ENCODE measurements at regions not wholly inside any gene's neighbourhood (a gene's known extent, or its start where the extent isn't known, plus 50 kb on each side); places are given as distances from the start of the nearest gene placed in this dataset.

GRCh38 chr1:47562147-47562546 is 124.3 kb downstream of the FOXD2 start:
- H3K27me3 ChIP-seq (ENCODE audit: control insufficient read depth, insufficient read depth, low read length), result no peaks in the 10 kb centered on the region

GRCh38 chr1:47562799-47563198 is 125.0 kb downstream of the FOXD2 start:
- H3K4me1 ChIP-seq (ENCODE audit: control insufficient read depth, insufficient read depth, low read length), result peaks cover 5% of the 10 kb centered on the region; the same call in 1 of the 2 replicates
- DNase-seq (ENCODE audit: low read depth, low spot score), result no peak
- WGBS (ENCODE audit: insufficient coverage, insufficient read length), result no CpG with 5 or more reads among the region's 1 CpG

More at GRCh38 chr1:47562147-47562546, 124.3 kb downstream of the FOXD2 start:
- Histone ChIP-seq H3K4me1 (ENCODE audit: control insufficient read depth, insufficient read depth, low read length) (peaks cover 5% of the 10 kb centered on the region; the same call in 1 of the 2 replicates), H3K36me3 (ENCODE audit: control insufficient read depth, insufficient read depth, low read length) (no peaks in the 10 kb centered on the region), H3K27ac (ENCODE audit: low read length) (no peak overlapping the region), H3K9me3 (ENCODE audit: control insufficient read depth, insufficient read depth, low read length) (no peaks in the 10 kb centered on the region), H3K4me3 (ENCODE audit: low read length) (no peak overlapping the region)
- no CpG with 5 or more reads among the region's 1 CpG for WGBS (ENCODE audit: insufficient coverage, insufficient read length)
- DNase-seq (ENCODE audit: low read depth, low spot score), result no peak

DNA sequence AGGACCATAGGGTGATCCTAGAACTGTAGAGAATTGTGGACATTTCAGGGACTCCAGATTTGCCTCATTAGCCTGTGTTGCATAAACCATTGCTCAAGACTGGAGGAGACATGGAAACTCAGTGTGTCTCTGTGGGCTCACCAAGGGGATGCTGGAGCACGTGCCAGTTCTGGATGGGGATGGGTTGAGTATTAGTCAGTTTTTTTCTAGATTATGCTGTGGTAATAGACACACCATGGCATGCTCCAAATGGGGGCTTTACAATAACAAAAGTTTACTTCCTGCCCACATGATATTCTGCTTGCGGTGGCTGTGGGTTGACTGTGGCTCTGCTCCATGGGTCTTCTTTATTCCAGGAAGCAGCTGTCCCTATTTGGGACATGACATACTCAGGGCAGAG is 125.4 kb downstream of the FOXD2 start:
- WGBS (ENCODE audit: insufficient coverage, insufficient read length), result no CpG with 5 or more reads among the region's 2 CpGs
- Histone ChIP-seq H3K4me1 (ENCODE audit: control insufficient read depth, insufficient read depth, low read length) (peaks cover 5% of the 10 kb centered on the region; the same call in 1 of the 2 replicates), H3K4me3 (ENCODE audit: low read length) (no peak overlapping the region), H3K27me3 (ENCODE audit: control insufficient read depth, insufficient read depth, low read length) (no peaks in the 10 kb centered on the region), H3K9me3 (ENCODE audit: control insufficient read depth, insufficient read depth, low read length) (no peaks in the 10 kb centered on the region), H3K36me3 (ENCODE audit: control insufficient read depth, insufficient read depth, low read length) (no peaks in the 10 kb centered on the region), H3K27ac (ENCODE audit: low read length) (no peak overlapping the region)
- no peak for DNase-seq (ENCODE audit: low read depth, low spot score)

More at GRCh38 chr1:47562799-47563198, 125.0 kb downstream of the FOXD2 start:
- H3K27me3 ChIP-seq (ENCODE audit: control insufficient read depth, insufficient read depth, low read length), result no peaks in the 10 kb centered on the region
- no peaks in the 10 kb centered on the region for H3K9me3 ChIP-seq (ENCODE audit: control insufficient read depth, insufficient read depth, low read length)
- H3K27ac ChIP-seq (ENCODE audit: low read length), result no peak overlapping the region
- no peaks in the 10 kb centered on the region for H3K36me3 ChIP-seq (ENCODE audit: control insufficient read depth, insufficient read depth, low read length)
- H3K4me3 ChIP-seq (ENCODE audit: low read length), result no peak overlapping the region

DNA sequence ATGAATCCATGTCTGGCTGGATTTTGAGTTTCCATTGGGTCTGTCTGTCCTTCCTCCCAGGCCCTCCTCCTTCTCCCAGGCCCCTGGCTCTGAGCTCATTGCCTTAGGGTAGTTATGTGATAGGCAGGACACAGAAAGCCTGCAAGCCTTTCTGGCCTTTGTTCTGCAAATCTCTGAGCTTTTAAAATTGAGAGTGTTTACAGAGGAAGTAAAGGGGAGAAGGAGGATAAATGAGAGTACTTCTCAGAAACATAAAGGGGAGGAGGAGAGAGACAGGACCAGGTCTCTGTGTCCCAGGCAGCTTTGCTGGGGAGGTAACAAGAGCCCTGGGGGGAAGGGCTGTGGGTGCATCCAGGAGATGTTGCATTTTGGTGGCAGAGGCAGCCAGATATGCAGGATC is 126.7 kb downstream of the FOXD2 start:
- DNase-seq (ENCODE audit: low read depth, low spot score), result no peak

DNA sequence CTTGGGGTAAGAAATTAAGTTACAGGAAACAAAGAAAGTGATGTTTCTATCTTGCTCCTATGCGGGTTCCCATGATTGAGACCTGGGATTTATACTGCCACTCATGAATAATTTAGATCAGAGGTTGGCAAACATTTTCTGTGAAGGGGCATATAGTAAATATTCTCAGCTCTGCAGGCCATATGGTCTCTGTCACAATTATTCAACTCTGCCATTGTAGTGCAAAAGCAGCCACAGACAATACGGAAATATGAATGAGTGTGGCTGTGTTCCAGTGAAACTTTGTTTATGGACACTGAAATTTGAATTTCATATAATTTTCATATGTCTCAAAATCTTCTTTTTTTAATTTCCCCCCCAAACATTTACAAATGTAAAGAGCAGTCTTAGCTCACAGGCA is 127.2 kb downstream of the FOXD2 start:
- H3K36me3 ChIP-seq (ENCODE audit: control insufficient read depth, insufficient read depth, low read length), result no peaks in the 10 kb centered on the region
- H3K27me3 ChIP-seq (ENCODE audit: control insufficient read depth, insufficient read depth, low read length), result no peaks in the 10 kb centered on the region
- no peaks in the 10 kb centered on the region for H3K9me3 ChIP-seq (ENCODE audit: control insufficient read depth, insufficient read depth, low read length)
- no peak overlapping the region for H3K4me3 ChIP-seq (ENCODE audit: low read length)
- DNase-seq (ENCODE audit: low read depth, low spot score), result no peak
- H3K27ac ChIP-seq (ENCODE audit: low read length), result no peak overlapping the region
- WGBS (ENCODE audit: insufficient coverage, insufficient read length), result no CpG with 5 or more reads among the region's 2 CpGs
- peaks cover 5% of the 10 kb centered on the region; the same call in 1 of the 2 replicates for H3K4me1 ChIP-seq (ENCODE audit: control insufficient read depth, insufficient read depth, low read length)

More for the DNA sequence above, 126.7 kb downstream of the FOXD2 start:
- H3K27me3 ChIP-seq (ENCODE audit: control insufficient read depth, insufficient read depth, low read length), result no peaks in the 10 kb centered on the region
- no peaks in the 10 kb centered on the region for H3K9me3 ChIP-seq (ENCODE audit: control insufficient read depth, insufficient read depth, low read length)
- H3K4me1 ChIP-seq (ENCODE audit: control insufficient read depth, insufficient read depth, low read length), result peaks cover 5% of the 10 kb centered on the region; the same call in 1 of the 2 replicates
- H3K27ac ChIP-seq (ENCODE audit: low read length), result no peak overlapping the region
- no peak overlapping the region for H3K4me3 ChIP-seq (ENCODE audit: low read length)
- H3K36me3 ChIP-seq (ENCODE audit: control insufficient read depth, insufficient read depth, low read length), result no peaks in the 10 kb centered on the region

DNA sequence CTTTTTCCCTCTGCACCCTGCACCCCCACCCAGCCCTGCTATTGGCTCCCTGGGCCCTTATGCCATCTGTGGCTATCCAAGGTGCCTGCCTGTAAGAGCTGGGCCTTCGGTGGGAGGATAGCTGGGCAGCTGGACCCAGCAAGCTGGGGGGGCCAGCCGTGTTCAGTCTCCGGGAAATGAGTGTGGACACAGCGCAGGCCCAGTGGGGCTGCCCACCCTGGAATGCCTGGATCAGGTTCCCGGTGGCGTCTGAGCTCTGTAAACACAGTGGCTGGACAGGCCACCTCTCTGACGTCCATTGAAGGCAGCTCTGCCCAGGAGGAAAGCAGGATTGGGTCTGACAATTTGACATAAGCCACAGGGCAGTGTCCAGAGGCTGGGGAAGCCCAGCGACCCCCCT is 127.8 kb downstream of the FOXD2 start:
- Histone ChIP-seq H3K27ac (ENCODE audit: low read length) (no peak overlapping the region), H3K4me1 (ENCODE audit: control insufficient read depth, insufficient read depth, low read length) (peaks cover 7% of the 10 kb centered on the region), H3K36me3 (ENCODE audit: control insufficient read depth, insufficient read depth, low read length) (no peaks in the 10 kb centered on the region), H3K4me3 (ENCODE audit: low read length) (no peak overlapping the region), H3K9me3 (ENCODE audit: control insufficient read depth, insufficient read depth, low read length) (no peaks in the 10 kb centered on the region), H3K27me3 (ENCODE audit: control insufficient read depth, insufficient read depth, low read length) (no peaks in the 10 kb centered on the region)
- WGBS (ENCODE audit: insufficient coverage, insufficient read length), result no CpG with 5 or more reads among the region's 8 CpGs
- no peak for DNase-seq (ENCODE audit: low read depth, low spot score)

- no peak overlapping the region for H3K27ac ChIP-seq (ENCODE audit: low read length)
- peaks cover 10% of the 10 kb centered on the region for H3K4me1 ChIP-seq (ENCODE audit: control insufficient read depth, insufficient read depth, low read length)
- H3K4me3 ChIP-seq (ENCODE audit: low read length), result no peak overlapping the region
- H3K9me3 ChIP-seq (ENCODE audit: control insufficient read depth, insufficient read depth, low read length), result no peaks in the 10 kb centered on the region
- H3K27me3 ChIP-seq (ENCODE audit: control insufficient read depth, insufficient read depth, low read length), result no peaks in the 10 kb centered on the region
- no CpG with 5 or more reads among the region's 5 CpGs for WGBS (ENCODE audit: insufficient coverage, insufficient read length)
- H3K36me3 ChIP-seq (ENCODE audit: control insufficient read depth, insufficient read depth, low read length), result no peaks in the 10 kb centered on the region
- DNase-seq (ENCODE audit: low read depth, low spot score), result no peak
Observed at GRCh38 chr1:47568763-47569162, 130.9 kb downstream of the FOXD2 start.

- no peaks in the 10 kb centered on the region for H3K36me3 ChIP-seq (ENCODE audit: control insufficient read depth, insufficient read depth, low read length)
- no peaks in the 10 kb centered on the region for H3K9me3 ChIP-seq (ENCODE audit: control insufficient read depth, insufficient read depth, low read length)
- H3K27me3 ChIP-seq (ENCODE audit: control insufficient read depth, insufficient read depth, low read length), result no peaks in the 10 kb centered on the region
- no CpG with 5 or more reads among the region's 5 CpGs for WGBS (ENCODE audit: insufficient coverage, insufficient read length)
- H3K4me3 ChIP-seq (ENCODE audit: low read length), result no peak overlapping the region
- no peak for DNase-seq (ENCODE audit: low read depth, low spot score)
- H3K27ac ChIP-seq (ENCODE audit: low read length), result no peak overlapping the region
- H3K4me1 ChIP-seq (ENCODE audit: control insufficient read depth, insufficient read depth, low read length), result peaks cover 7% of the 10 kb centered on the region
Observed at GRCh38 chr1:47569261-47569660, 131.4 kb downstream of the FOXD2 start.

GRCh38 chr1:47569681-47570470 is 132.0 kb downstream of the FOXD2 start:
- Histone ChIP-seq H3K9me3 (ENCODE audit: control insufficient read depth, insufficient read depth, low read length) (no peaks in the 10 kb centered on the region), H3K27ac (ENCODE audit: low read length) (no peak overlapping the region), H3K27me3 (ENCODE audit: control insufficient read depth, insufficient read depth, low read length) (no peaks in the 10 kb centered on the region), H3K4me3 (ENCODE audit: low read length) (no peak overlapping the region), H3K36me3 (ENCODE audit: control insufficient read depth, insufficient read depth, low read length) (no peaks in the 10 kb centered on the region), H3K4me1 (ENCODE audit: control insufficient read depth, insufficient read depth, low read length) (peaks cover 6% of the 10 kb centered on the region)
- no peak for DNase-seq (ENCODE audit: low read depth, low spot score)
- WGBS (ENCODE audit: insufficient coverage, insufficient read length), result no CpG with 5 or more reads among the region's 9 CpGs

- no peak overlapping the region for H3K27ac ChIP-seq (ENCODE audit: low read length)
- no CpG with 5 or more reads among the region's 5 CpGs for WGBS (ENCODE audit: insufficient coverage, insufficient read length)
- H3K36me3 ChIP-seq (ENCODE audit: control insufficient read depth, insufficient read depth, low read length), result no peaks in the 10 kb centered on the region
Observed at GRCh38 chr1:47571161-47571560, 133.3 kb downstream of the FOXD2 start.

DNA sequence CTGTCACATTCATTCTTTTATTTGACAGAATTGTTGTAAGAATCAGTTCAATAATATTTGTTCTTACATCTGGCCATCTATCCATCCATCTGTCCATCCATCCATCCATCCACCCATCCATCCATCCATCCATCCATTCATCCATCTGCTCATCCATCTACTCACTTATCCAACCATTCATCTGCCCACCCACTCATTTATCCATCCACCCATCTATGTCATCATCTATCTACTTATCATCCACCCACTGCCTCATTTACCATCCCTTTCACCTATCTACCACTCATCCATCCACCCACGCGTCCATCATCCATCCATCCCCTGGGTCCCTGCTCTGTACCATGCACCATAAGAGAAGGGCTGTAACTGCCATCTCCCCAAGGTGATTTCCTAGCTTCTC is 134.1 kb downstream of the FOXD2 start:
- H3K27ac ChIP-seq (ENCODE audit: low read length), result no peak overlapping the region
- peaks cover 5% of the 10 kb centered on the region for H3K4me1 ChIP-seq (ENCODE audit: control insufficient read depth, insufficient read depth, low read length)
- no peaks in the 10 kb centered on the region for H3K9me3 ChIP-seq (ENCODE audit: control insufficient read depth, insufficient read depth, low read length)
- WGBS (ENCODE audit: insufficient coverage, insufficient read length), result 100% methylated on average over 2 of the region's 2 CpGs
- no peak overlapping the region for H3K4me3 ChIP-seq (ENCODE audit: low read length)
- no peaks in the 10 kb centered on the region for H3K27me3 ChIP-seq (ENCODE audit: control insufficient read depth, insufficient read depth, low read length)
- no peaks in the 10 kb centered on the region for H3K36me3 ChIP-seq (ENCODE audit: control insufficient read depth, insufficient read depth, low read length)
- no peak for DNase-seq (ENCODE audit: low read depth, low spot score)

More at GRCh38 chr1:47571161-47571560, 133.3 kb downstream of the FOXD2 start:
- Histone ChIP-seq H3K27me3 (ENCODE audit: control insufficient read depth, insufficient read depth, low read length) (no peaks in the 10 kb centered on the region), H3K4me3 (ENCODE audit: low read length) (no peak overlapping the region), H3K4me1 (ENCODE audit: control insufficient read depth, insufficient read depth, low read length) (peaks cover 5% of the 10 kb centered on the region), H3K9me3 (ENCODE audit: control insufficient read depth, insufficient read depth, low read length) (no peaks in the 10 kb centered on the region)
- DNase-seq (ENCODE audit: low read depth, low spot score), result no peak
